H1 (cell line): ENCODE measurements at regions not wholly inside any gene's neighbourhood (a gene's known extent, or its start where the extent isn't known, plus 50 kb on each side); places are given as distances from the start of the nearest gene placed in this dataset.

Experiments
- CTCF ChIA-PET: fragments of 300-600 bp; sonication (Branson Sonifier 250); formaldehyde crosslinking; loops from one replicate; lab custom pipeline; 2021; ENCODE audit not compliant: partially characterized antibody; lab: Charles Lee
- POLR2A ChIA-PET: fragments of 300-600 bp; sonication (Branson Sonifier 250); formaldehyde crosslinking; loops from one replicate; lab custom pipeline; 2021; ENCODE audit warnings: inconsistent platforms; ENCODE audit not compliant: partially characterized antibody; lab: Charles Lee
- DNase-seq, 2 experiments: peaks; one replicate each; pipeline versions ENCODE4 v3.0.0 to v3.0.0-alpha.2; 2010 to 2022; ENCODE audit warnings: low spot score in 2 of 2, low read depth in 1 of 2, mixed read lengths in 1 of 2
- FAIRE-seq: peaks from 2 replicates; lab custom pipeline; 2011; peaks lifted over from hg19 to GRCh38; lab: Jason Lieb, UNC
- H2AFZ ChIP-seq: 2 replicates; pipeline ENCODE4 v1.8.1; 2012; ENCODE audit warnings: low read length, inconsistent platforms
- H2AK5ac ChIP-seq: 2 replicates; pipeline ENCODE4 v1.6.1; 2013; ENCODE audit warnings: low read depth, low read length
- H2BK120ac ChIP-seq: replicated peaks from 2 replicates; pipeline ENCODE3; 2013; ENCODE audit warnings: low read depth, low read length, inconsistent platforms
- H2BK12ac ChIP-seq: 2 replicates; pipeline ENCODE4 v1.6.1; 2013; ENCODE audit warnings: low read depth, low read length
- H2BK15ac ChIP-seq: 2 replicates; pipeline ENCODE4 v1.6.1; 2013; ENCODE audit warnings: low read length
- H2BK20ac ChIP-seq: 2 replicates; pipeline ENCODE4 v1.6.1; 2013; ENCODE audit warnings: low read length
- H2BK5ac ChIP-seq: 2 replicates; pipeline ENCODE4 v1.6.1; 2013; ENCODE audit warnings: low read depth, low read length
- H3K14ac ChIP-seq: 2 replicates; pipeline ENCODE4 v1.6.1; 2013; ENCODE audit warnings: inconsistent platforms; ENCODE audit not compliant: insufficient read length
- H3K18ac ChIP-seq: 2 replicates; pipeline ENCODE4 v1.6.1; 2013; ENCODE audit warnings: low read length; ENCODE audit errors: extremely low read depth
- H3K23ac ChIP-seq: 2 replicates; pipeline ENCODE4 v1.6.1; 2013; ENCODE audit warnings: inconsistent platforms; ENCODE audit not compliant: insufficient read length
- H3K23me2 ChIP-seq: 2 replicates; pipeline ENCODE4 v1.6.1; 2013; ENCODE audit warnings: low read depth, low read length
- H3K27ac ChIP-seq: 2 replicates; pipeline ENCODE4 v1.6.1; 2011; ENCODE audit warnings: low read depth, low read length, inconsistent platforms
- H3K27me3 ChIP-seq, 4 experiments: replicated peaks in 1 of 4; 1 replicate in 1 of 4; 2 replicates in 3 of 4; pipeline versions ENCODE4 v1.6.1 to v1.8.1; 2011 to 2013; ENCODE audit warnings: low read length in 3 of 4, mild to moderate bottlenecking in 3 of 4, inconsistent platforms in 2 of 4, mixed read lengths in 2 of 4, moderate library complexity in 1 of 4; ENCODE audit not compliant: control insufficient read depth in 3 of 4, insufficient read depth in 3 of 4; ENCODE audit errors: extremely low read depth in 1 of 4
- H3K36me3 ChIP-seq, 4 experiments: 2 replicates each; pipeline versions ENCODE4 v1.6.1 to v1.8.1; 2011 to 2013; ENCODE audit warnings: mild to moderate bottlenecking in 4 of 4, low read length in 3 of 4, moderate library complexity in 2 of 4, control low read depth in 1 of 4, inconsistent platforms in 1 of 4; ENCODE audit not compliant: insufficient read depth in 4 of 4, control insufficient read depth in 2 of 4
- H3K4ac ChIP-seq: replicated peaks from 2 replicates; pipeline ENCODE3; 2013; ENCODE audit warnings: low read length, low read depth, mixed read lengths, inconsistent platforms; ENCODE audit not compliant: insufficient read length
- H3K4me1 ChIP-seq, 4 experiments: replicated peaks in 1 of 4; 1 replicate in 1 of 4; 2 replicates in 3 of 4; pipeline versions ENCODE4 v1.6.1 to v1.8.1; 2011 to 2013; ENCODE audit warnings: low read length in 3 of 4, inconsistent platforms in 2 of 4, mixed read lengths in 1 of 4; ENCODE audit not compliant: insufficient read depth in 4 of 4, control insufficient read depth in 3 of 4
- H3K4me2 ChIP-seq, 2 experiments: 2 replicates each; pipeline versions ENCODE4 v1.6.1 to v1.8.1; 2011 to 2013; ENCODE audit warnings: low read depth in 2 of 2, low read length in 2 of 2, control low read depth in 1 of 2, inconsistent platforms in 1 of 2, mild to moderate bottlenecking in 1 of 2; ENCODE audit not compliant: insufficient read depth in 1 of 2
- H3K4me3 ChIP-seq, 4 experiments: fragments of 200-600, 300-600 bp in 1 of 4; sonication (generic), shearing (Covaris generic), sonication (Bioruptor Twin) in 1 of 4; 2 replicates each; pipeline versions ENCODE4 v1.5.1 to v1.8.1; 2011 to 2016; ENCODE audit warnings: low read length in 4 of 4, low read depth in 3 of 4, control low read depth in 2 of 4, inconsistent platforms in 2 of 4, mild to moderate bottlenecking in 2 of 4, mixed read lengths in 1 of 4, moderate library complexity in 1 of 4; ENCODE audit not compliant: insufficient read depth in 2 of 4; ENCODE audit errors: extremely low read depth in 1 of 4
- H3K56ac ChIP-seq: replicated peaks from 2 replicates; pipeline ENCODE3; 2013; ENCODE audit warnings: low read depth, mild to moderate bottlenecking, mixed read lengths, low read length, inconsistent platforms; ENCODE audit not compliant: insufficient read length
- H3K79me1 ChIP-seq: 2 replicates; pipeline ENCODE4 v1.6.1; 2013; ENCODE audit warnings: low read depth, low read length, control low read depth
- H3K79me2 ChIP-seq, 2 experiments: 2 replicates each; pipeline versions ENCODE4 v1.6.1 to v1.8.1; 2012 to 2013; ENCODE audit warnings: low read length in 2 of 2, mild to moderate bottlenecking in 2 of 2, inconsistent platforms in 1 of 2; ENCODE audit not compliant: insufficient read depth in 2 of 2, control insufficient read depth in 1 of 2
- H3K9ac ChIP-seq, 4 experiments: replicated peaks in 1 of 4; 1 replicate in 1 of 4; 2 replicates in 3 of 4; pipeline versions ENCODE4 v1.6.1 to v1.8.1; 2011 to 2013; ENCODE audit warnings: low read depth in 3 of 4, low read length in 3 of 4, control low read depth in 2 of 4, mild to moderate bottlenecking in 2 of 4, moderate library complexity in 2 of 4, inconsistent platforms in 1 of 4; ENCODE audit errors: extremely low read depth in 1 of 4
- H3K9me3 ChIP-seq, 2 experiments: 2 replicates each; pipeline versions ENCODE4 v1.6.1 to v1.8.1; 2012 to 2013; ENCODE audit warnings: mild to moderate bottlenecking in 2 of 2, moderate library complexity in 2 of 2, control low read depth in 1 of 2, inconsistent platforms in 1 of 2, low read depth in 1 of 2, low read length in 1 of 2, mixed read lengths in 1 of 2; ENCODE audit not compliant: insufficient read depth in 2 of 2
- H4K20me1 ChIP-seq, 2 experiments: replicated peaks in 1 of 2; 2 replicates each; pipeline versions ENCODE3 to v1.8.1; 2011 to 2013; ENCODE audit warnings: inconsistent platforms in 2 of 2, low read length in 2 of 2, mild to moderate bottlenecking in 1 of 2; ENCODE audit not compliant: insufficient read depth in 2 of 2, control insufficient read depth in 1 of 2
- H4K5ac ChIP-seq: 2 replicates; pipeline ENCODE4 v1.6.1; 2013; ENCODE audit warnings: low read length, low read depth, mixed read lengths, inconsistent platforms; ENCODE audit not compliant: insufficient read length
- H4K8ac ChIP-seq: 2 replicates; pipeline ENCODE4 v1.8.0; 2013; ENCODE audit warnings: mild to moderate bottlenecking, moderate library complexity, low read length, inconsistent platforms; ENCODE audit not compliant: insufficient read depth; ENCODE audit errors: extremely low read depth
- H4K91ac ChIP-seq: replicated peaks from 2 replicates; pipeline ENCODE3; 2013; ENCODE audit warnings: low read length, mixed read lengths, inconsistent platforms; ENCODE audit not compliant: insufficient read length
- CREB1 ChIP-seq: IDR thresholded peaks from 2 replicates; pipeline ENCODE4 v1.6.1; 2012; ENCODE audit warnings: inconsistent platforms
- EP300 ChIP-seq, 2 experiments: IDR thresholded peaks; 1 replicate in 1 of 2; 2 replicates in 1 of 2; pipeline ENCODE4 v1.6.1; 2011 to 2012; ENCODE audit warnings: low read depth in 2 of 2, low read length in 2 of 2, mild to moderate bottlenecking in 2 of 2, borderline replicate concordance in 1 of 2, inconsistent platforms in 1 of 2, moderate library complexity in 1 of 2
- RFX5 ChIP-seq: IDR thresholded peaks from 2 replicates; pipeline ENCODE4 v1.6.1; 2011; ENCODE audit warnings: low read depth, low read length, improper control_type of control experiment, borderline replicate concordance
- TCF12 ChIP-seq: IDR thresholded peaks from 2 replicates; pipeline ENCODE4 v1.6.1; 2011; ENCODE audit warnings: low read depth, mild to moderate bottlenecking, low read length
- TF ChIP-seq, protein P1 (sequence below): IDR thresholded peaks from 2 replicates; pipeline ENCODE4 v1.6.1; 2012; ENCODE audit warnings: inconsistent platforms

DNA sequence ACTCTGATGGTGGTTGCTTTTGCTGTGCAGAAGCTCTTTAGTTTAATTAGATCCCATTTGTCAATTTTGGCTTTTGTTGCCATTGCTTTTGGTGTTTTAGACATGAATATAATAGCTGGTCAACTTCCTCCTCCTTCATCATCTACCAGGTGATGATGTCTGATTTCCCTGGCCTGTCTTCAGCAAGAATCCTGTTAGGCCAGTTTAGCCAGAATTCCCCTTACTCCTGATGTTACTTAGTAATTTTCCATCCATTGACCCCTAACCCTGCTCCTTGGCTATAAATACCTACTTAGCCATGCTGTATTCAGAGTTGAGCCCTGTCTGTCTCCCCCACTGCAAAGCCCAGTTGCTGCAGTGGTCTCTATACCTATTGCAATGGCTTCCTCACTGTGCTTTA is 91.4 kb downstream of the ZNF777 start:
- no peaks in the 10 kb centered on the region for H3K36me3 ChIP-seq
- FAIRE-seq (no peak), DNase-seq (no peak)
- H3K27ac ChIP-seq: no peak overlapping the region
- H3K14ac ChIP-seq: no peak overlapping the region
- no peak overlapping the region for H2BK120ac ChIP-seq
- ChIA-PET CTCF (interaction anchor here (2.1 kb wide), 1 partner anchor 51 kb away, joined by 6 read pairs; no protein-coding TSS in a partner anchor), POLR2A (no interaction called here)
- H3K23me2 ChIP-seq: no peaks in the 10 kb centered on the region; the same call in 1 of the 2 replicates
- no peaks in the 10 kb centered on the region for H3K27me3 ChIP-seq
- no peak overlapping the region for H2BK20ac ChIP-seq
- no peak overlapping the region for H2AK5ac ChIP-seq
- H4K5ac ChIP-seq: no peak overlapping the region
- no peak overlapping the region for H3K18ac ChIP-seq
- H3K4me2 ChIP-seq: no peak overlapping the region
- no peak overlapping the region for H3K56ac ChIP-seq
- H3K4ac ChIP-seq: no peak overlapping the region
- H2AFZ ChIP-seq: no peak overlapping the region
- H3K4me3 ChIP-seq: no peak overlapping the region
- TF ChIP-seq RFX5 (no peak), TCF12 (no peak), CREB1 (no peak), EP300 (IDR thresholded peaks at IDR 0.05; ENCODE audit: borderline replicate concordance in 1 of 2, low read depth in 2 of 2, low read length in 2 of 2) (no peak)
- TF ChIP-seq, protein P1, sequence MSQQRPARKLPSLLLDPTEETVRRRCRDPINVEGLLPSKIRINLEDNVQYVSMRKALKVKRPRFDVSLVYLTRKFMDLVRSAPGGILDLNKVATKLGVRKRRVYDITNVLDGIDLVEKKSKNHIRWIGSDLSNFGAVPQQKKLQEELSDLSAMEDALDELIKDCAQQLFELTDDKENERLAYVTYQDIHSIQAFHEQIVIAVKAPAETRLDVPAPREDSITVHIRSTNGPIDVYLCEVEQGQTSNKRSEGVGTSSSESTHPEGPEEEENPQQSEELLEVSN: no peak
- H4K91ac ChIP-seq: no peak overlapping the region
- H3K23ac ChIP-seq: no peak overlapping the region
- H3K79me1 ChIP-seq: no peaks in the 10 kb centered on the region
- H3K9me3 ChIP-seq: peaks cover 8 to 16% of the 10 kb centered on the region in 2 experiments
- H2BK15ac ChIP-seq: no peak overlapping the region
- H4K20me1 ChIP-seq: no peaks in the 10 kb centered on the region
- no peak overlapping the region for H2BK5ac ChIP-seq
- no peak overlapping the region for H4K8ac ChIP-seq
- no peaks in the 10 kb centered on the region; a peak in 1 of 7 replicates for H3K4me1 ChIP-seq
- no peaks in the 10 kb centered on the region for H3K79me2 ChIP-seq
- no peak overlapping the region for H2BK12ac ChIP-seq
- no peak overlapping the region for H3K9ac ChIP-seq
